ENCODE measurements at regions not wholly inside any gene's neighbourhood (a gene's known extent, or its start where the extent isn't known, plus 50 kb on each side); places are given as distances from the start of the nearest gene placed in this dataset.

GRCh38 chr6:77548662-77549366 lies 85.5 kb upstream of the HTR1B start:
- Histone ChIP-seq H3K9ac (ENCODE audit: extremely low read depth, insufficient read length, low read length) (no peak overlapping the region), H3K27ac (ENCODE audit: insufficient read length, low read depth, low read length) (no peak overlapping the region), H4K91ac (ENCODE audit: insufficient read length, low read depth, low read length) (no peak overlapping the region), H3K27me3 (ENCODE audit: insufficient read depth, low read length) (no peaks in the 10 kb centered on the region; the same call in 1 of the 2 replicates), H3K4me2 (ENCODE audit: insufficient read depth, insufficient read length, low read length) (no peak overlapping the region), H2AK5ac (ENCODE audit: insufficient read length, low read length) (no peak overlapping the region), H4K8ac (replicated peaks; ENCODE audit: insufficient read length, low read depth, low read length) (no peak overlapping the region), H3K56ac (ENCODE audit: insufficient read length, low read depth, low read length) (no peak overlapping the region), H3K79me2 (ENCODE audit: insufficient read depth, low read length) (no peaks in the 10 kb centered on the region), H3K14ac (ENCODE audit: insufficient read depth, low read length) (no peak overlapping the region), H2BK120ac (ENCODE audit: low read depth, low read length, poor library complexity, severe bottlenecking) (no peak overlapping the region), H3T11ph (ENCODE audit: low read length) (no peak overlapping the region), H2BK20ac (ENCODE audit: low read depth, low read length, poor library complexity, severe bottlenecking) (no peak overlapping the region), H3K9me3 (ENCODE audit: control insufficient read depth, low read depth, low read length) (no peaks in the 10 kb centered on the region), H3K4me1 (ENCODE audit: insufficient read depth, low read length) (no peaks in the 10 kb centered on the region), H3K79me1 (ENCODE audit: insufficient read depth, low read depth, low read length, poor library complexity, severe bottlenecking) (no peaks in the 10 kb centered on the region), H4K20me1 (ENCODE audit: control insufficient read depth, insufficient read depth, insufficient read length) (no peaks in the 10 kb centered on the region), H3K23me2 (ENCODE audit: insufficient read length, low read depth, low read length, poor library complexity, severe bottlenecking) (no peaks in the 10 kb centered on the region), H3K18ac (ENCODE audit: insufficient read length, low read depth, low read length) (no peak overlapping the region), H4K5ac (ENCODE audit: insufficient read length, low read depth, low read length) (no peak overlapping the region), H2BK12ac (ENCODE audit: insufficient read length, low read depth, low read length) (no peak overlapping the region), H3K23ac (ENCODE audit: insufficient read length, low read depth, low read length) (no peak overlapping the region), H3K4ac (ENCODE audit: low read depth, low read length) (no peak overlapping the region), H2BK5ac (ENCODE audit: insufficient read length, low read length) (no peak overlapping the region), H2AFZ (ENCODE audit: low read length) (no peak overlapping the region), H2BK15ac (ENCODE audit: low read depth, low read length) (no peak overlapping the region)
- no peak for TF ChIP-seq CTCF (conservative IDR thresholded peaks at IDR 0.05)
- no CpG with 5 or more reads among the region's 6 CpGs for WGBS (ENCODE audit: extremely low coverage, insufficient read length, low lambda C conversion rate)
- H3K4me1 Mint-ChIP-seq = no peaks in the 10 kb centered on the region
- H3K4me3 Mint-ChIP-seq = no peak overlapping the region
- DNase-seq = no peak
- no peaks in the 10 kb centered on the region for H3K9me3 Mint-ChIP-seq
- H3K27ac Mint-ChIP-seq = no peak overlapping the region
- H3K27me3 Mint-ChIP-seq (ENCODE audit: low read depth) = no peaks in the 10 kb centered on the region
- H3K36me3 Mint-ChIP-seq (ENCODE audit: insufficient read depth in 1 of 3, low read depth in 3 of 3) = no peaks in the 10 kb centered on the region

Measured in H9 (cell line).